Posterior cingulate gyrus (tissue), 11 donors: ENCODE measurements at regions not wholly inside any gene's neighbourhood (a gene's known extent, or its start where the extent isn't known, plus 50 kb on each side); places are given as distances from the start of the nearest gene placed in this dataset.
A peak's percentile ranks its signal among the peaks of the same experiment; 100 is the strongest.
"Not testable (repeated sequence)": the region's sequence is repeated elsewhere in the genome, so short reads cannot be mapped to it uniquely, and the experiment has no call there.

Source experiments
- DNase-seq, 10 donors: peaks; one replicate each; pipeline versions ENCODE4 v3.0.0 to v3.0.0-alpha.2; 2020 to 2021; ENCODE audit warnings: mixed read lengths in 3 of 10
- intact Hi-C: fragments of 100-400 bp; cut with DNase I; formaldehyde crosslinking; loops from one replicate; pipeline ENCODE4 v1.15.1; 2023

DNA sequence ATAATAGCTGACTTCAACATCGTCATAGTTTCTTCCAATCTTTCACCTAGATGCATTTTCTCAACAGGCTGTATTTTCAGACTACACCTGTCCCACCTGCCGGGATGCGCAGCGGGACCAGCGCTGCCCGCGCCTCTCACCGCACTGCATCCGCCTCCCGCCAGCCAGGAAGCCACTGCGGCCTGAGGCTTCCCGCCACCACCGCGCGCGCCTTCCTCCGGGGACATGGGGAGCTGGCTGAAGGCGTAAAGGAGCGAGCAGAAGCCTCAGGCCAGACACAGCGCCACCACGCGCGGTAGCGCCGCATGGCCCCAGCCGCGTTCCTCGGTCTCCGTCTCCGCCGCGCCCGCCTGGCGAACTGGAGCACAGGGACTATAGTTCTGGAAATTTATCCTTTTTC lies 135.7 kb upstream of the TEKT4 start:
- peak in 1 of 10 donors; percentile 64 for DNase-seq
- intact Hi-C loops = not testable (repeated sequence)

DNA sequence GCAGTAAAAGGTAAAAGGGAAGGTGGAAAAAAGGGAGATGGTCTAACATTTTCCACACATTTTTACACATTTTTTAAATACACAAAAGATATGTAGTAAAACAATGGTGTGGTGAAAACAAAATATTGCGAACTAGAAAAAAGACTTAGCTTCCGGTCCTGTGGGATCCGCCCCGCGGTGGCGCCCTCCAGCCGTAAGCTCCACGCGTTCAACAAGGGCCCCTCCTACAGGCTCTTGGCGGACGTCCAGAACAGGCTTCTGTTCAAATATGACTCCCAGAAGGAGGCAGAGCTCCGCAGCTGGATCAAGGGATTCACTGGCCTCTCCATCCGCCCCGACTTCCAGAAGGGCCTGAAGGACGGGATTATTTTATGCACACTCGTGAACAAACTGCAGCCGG lies 134.1 kb upstream of the TEKT4 start:
- intact Hi-C loops, DNase-seq: not testable (repeated sequence)

DNA sequence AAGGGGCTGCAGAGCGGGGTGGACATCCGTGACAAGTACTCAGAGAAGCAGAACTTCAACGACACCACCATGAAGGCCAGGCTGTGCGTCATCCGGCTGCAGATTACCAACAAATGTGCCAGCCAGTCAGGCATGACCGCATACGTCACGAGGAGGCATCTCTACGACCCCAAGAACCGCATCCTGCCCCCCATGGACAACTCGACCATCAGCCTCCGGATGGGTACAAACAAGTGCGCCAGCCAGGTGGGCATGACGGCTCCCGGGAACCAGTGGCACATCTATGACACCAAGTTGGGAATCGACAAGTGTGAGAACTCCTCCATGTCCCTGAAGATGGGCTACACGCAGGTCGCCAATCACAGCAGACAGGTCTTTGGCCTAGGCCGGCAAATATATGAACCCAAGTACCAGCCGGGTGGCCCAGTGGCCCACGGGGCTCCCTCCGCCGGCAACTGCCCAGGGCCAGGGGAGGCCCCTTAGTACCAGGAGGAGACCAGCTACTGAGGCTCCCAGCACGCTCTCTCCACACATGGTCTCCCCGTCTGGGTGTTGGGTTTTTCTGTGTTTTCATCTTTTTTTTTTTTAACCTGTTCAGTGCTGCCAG lies 133.4 kb upstream of the TEKT4 start:
- intact Hi-C loops = not testable (repeated sequence)
- DNase-seq = peak in 2 of 10 donors; percentile 50 to 54

DNA sequence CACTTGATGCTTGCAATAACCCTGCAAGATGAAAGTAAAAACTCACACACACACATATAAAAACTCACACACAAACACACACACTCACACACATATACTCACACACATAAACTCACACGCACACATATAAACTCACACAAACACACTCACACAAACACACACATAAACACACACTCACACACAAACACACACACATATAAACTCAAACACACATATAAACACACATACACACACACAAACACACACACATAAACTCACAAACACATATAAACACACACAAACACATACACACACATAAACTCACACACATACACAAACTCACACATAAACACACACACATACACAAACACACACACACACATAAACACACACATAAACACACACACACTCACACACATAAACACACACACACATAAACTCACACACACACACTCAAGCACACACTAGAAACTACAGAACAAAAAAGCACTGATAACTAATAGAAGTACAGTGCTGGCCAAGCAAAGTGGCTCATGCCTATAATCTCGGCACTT lies 117.7 kb upstream of the TEKT4 start:
- no peak for DNase-seq
- intact Hi-C loops = no loop called here

DNA sequence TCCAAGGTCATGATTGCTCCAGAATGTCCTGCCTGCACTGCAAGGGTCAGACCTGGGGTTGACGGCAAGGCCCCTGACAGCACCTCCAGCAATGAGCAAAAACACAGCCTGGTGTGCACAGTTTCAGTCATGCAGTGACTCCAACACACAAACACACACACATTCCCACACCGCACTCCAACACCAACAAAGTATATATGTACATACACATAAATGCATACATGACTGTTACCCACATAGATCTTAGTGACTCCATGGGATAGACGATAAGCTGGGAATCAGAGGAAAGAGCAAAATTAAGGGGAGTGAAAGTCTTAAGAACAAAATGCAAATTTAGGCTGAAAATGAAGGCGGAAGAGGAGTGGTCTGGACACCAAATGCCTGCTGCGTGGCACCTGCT lies 112.7 kb upstream of the TEKT4 start:
- no peak for DNase-seq
- intact Hi-C loops = no loop called here

DNA sequence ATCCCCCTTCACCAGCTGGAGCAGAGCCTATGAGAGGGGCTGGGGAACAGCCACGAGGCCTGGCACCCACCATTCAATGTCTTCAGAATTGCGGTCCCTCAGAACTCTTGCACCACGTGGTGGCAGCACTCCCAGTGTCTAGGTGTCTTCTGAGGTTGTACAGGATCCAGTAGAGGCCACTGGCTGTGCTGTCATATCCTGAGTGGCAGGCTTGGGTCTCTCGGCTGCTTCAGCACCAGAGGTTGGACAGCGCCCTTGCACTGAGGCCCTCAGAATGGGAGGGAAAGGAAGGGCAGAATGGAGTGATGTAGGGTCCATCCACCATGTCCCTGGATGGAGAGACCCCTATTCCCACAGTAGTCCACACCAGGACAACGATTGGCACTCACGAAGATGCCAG lies 112.0 kb upstream of the TEKT4 start:
- DNase-seq = no peak
- intact Hi-C loops = no loop called here

DNA sequence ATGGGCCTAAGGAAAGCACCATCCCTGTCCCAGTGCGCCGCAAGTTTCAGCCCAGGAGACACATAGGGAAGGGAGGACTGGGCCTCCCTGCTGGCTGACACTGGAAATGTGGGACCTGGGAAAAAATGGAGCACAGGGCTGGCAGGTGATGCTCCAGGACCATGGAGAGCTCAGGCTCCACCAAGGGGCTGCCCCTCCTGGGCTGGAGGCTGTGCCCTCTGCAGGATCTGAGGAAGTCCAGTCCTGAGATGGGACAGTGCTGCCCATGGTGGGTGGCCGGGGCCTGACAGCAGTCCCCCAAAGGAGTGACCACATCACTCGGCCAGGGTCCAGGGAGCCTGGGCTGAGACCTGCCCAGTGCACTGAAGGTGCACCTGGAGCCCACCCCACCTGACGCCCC lies 108.6 kb upstream of the TEKT4 start:
- peak in 1 of 10 donors; percentile 68 for DNase-seq

DNA sequence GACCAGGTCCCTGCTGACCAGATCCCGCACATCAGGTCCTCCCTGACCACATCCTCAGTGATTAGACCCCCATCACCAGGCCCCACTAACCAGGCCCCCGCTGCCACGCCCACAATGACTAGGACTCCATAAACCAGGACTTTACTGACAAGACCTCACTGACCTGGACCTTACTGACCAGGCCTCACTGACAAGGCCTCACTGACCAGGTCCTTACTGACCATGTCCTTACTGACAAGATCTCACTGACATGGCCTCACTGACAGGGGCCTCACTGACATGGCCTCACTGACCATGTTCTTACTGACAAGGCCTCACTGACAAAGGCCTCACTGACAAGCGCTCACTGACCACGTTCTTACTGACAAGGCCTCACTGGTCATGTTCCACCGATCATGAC lies 107.9 kb upstream of the TEKT4 start:
- peak in 1 of 10 donors; percentile 52 for DNase-seq
- intact Hi-C loops = no loop called here

More for the DNA sequence above, 108.6 kb upstream of the TEKT4 start:
- intact Hi-C loops = no loop called here

DNA sequence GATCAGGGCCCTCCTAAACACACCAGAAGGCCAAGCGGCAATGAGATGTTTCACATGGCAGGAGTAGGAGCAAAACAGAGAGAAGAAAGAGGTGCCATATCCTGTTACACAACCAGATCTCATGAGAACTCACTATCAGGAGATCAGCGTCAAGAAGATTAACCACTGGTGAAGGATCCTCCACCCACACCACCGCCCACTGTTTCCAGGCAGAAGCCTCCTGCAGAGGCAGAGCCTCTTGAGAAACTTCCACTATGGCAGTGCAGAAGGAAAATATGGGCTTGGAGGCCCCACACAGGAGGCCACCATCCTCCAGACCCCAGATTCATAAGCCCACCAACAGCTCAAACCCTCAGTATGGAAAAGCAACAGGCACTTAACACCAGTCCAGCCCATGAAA lies 106.9 kb upstream of the TEKT4 start:
- DNase-seq, intact Hi-C loops: not testable (repeated sequence)

DNA sequence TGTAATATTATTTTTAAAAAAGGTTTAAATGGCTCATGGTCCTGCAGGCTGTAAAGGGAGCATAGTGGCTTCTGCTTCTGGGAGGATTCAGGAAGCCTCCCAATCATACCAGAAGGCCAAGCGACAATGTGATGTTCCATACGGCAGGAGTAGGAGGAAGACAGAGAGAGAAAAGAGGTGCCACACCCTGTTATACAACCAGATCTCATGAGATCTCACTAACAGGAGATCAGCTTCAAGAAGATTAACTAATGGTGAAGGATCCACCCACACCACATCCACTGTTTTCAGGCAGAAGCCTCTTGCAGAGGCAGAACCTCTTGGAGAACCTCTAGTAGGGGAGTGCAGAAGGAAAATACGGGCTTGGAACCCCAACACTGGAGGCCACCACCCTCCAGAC lies 103.9 kb upstream of the TEKT4 start:
- intact Hi-C loops = no loop called here
- no peak for DNase-seq

DNA sequence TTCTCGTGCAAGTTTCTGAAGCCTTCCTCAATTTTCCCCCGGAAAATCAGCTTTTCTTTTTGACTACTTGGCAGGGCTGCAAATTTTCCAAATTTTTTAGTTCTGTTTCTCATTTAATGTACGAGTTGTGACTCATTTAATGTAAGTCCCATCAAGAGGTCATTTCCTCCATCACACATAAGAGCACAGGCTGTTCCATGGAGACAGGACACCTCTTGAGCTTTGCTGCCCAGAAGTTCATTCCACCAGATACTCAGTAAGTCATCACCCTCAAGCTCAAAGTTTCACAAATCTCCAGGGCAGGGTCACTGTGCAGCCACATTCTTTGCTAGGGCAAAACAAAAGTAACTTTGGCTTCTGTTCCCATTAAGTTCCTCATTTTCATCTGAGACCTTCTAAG lies 101.5 kb upstream of the TEKT4 start:
- no peak for DNase-seq
- intact Hi-C loops = no loop called here

DNA sequence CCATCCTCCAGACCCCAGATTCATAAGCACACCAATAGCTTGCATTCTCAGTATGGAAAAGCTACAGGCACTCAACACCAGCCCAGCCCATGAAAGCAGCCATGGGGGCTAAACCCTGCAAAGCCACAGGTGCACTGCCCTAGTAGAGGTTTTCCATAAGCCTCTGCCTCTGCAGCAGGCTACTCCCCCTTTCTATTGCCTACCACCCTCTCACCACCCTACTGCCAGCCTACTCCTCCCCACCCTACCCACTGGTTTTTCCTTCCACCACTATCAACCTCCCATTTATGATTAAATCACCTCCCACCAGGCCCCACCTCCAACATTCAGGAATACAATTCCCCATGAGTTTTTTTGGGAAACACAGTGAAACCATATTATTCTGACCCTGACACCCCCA lies 96.4 kb upstream of the TEKT4 start:
- intact Hi-C loops = no loop called here
- no peak for DNase-seq

DNA sequence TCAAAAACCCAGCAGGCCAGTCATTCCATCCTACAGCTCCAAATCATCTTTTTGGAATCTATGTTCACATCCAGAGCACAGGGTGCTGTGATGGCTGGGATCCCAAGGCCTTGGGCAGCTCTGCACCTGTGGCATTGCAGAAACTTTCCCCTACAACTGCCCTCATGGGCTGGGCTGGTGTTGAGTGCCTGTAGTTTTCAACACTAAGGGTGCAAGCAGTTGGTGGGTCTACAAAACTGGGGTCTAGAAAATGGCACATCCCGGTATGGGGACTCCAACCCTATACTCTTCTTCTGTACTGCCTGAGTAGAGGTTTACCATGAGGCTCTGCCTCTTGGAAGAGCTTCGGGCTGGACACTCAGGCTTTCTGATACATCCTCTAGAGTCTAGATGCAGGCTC lies 95.2 kb upstream of the TEKT4 start:
- no peak for DNase-seq
- intact Hi-C loops = no loop called here

DNA sequence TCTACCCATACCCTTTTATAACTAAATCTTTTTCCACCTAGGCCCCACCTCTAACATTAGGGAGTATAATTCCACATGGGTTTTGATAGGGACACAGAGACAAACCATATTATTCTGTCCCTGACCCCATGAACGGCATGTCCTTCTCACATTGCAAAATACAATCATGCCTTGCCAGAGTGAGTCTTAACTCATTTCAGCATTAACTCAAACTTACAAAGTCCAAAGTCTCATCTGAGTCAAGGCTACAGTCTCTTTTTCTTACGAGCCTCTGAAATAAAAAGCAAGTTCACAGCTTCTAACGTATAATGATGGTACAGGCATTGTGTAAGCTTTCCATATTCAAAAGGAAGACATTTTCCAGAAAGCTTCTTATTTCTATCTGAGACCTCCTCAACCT lies 86.1 kb upstream of the TEKT4 start:
- intact Hi-C loops, DNase-seq: not testable (repeated sequence)

DNA sequence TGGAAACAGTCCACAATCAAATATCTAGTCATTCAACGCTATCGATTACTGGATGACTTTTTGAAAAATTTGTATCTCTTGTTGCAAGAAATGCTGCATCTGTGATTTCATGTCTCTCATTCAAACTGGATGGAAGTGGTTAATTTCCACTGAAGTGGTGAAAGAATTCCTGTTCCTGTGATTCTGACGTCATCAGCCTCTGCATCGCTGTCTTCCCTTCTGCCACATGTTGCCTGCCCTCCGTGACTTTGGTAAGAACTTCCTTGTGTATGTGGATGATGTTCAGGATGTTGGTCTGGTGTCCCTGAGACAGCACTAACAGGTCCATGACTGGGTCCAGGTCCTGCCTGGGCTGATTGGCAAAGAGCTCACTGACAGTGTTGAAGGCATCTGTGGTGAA lies 84.8 kb upstream of the TEKT4 start:
- intact Hi-C loops, DNase-seq: not testable (repeated sequence)

DNA sequence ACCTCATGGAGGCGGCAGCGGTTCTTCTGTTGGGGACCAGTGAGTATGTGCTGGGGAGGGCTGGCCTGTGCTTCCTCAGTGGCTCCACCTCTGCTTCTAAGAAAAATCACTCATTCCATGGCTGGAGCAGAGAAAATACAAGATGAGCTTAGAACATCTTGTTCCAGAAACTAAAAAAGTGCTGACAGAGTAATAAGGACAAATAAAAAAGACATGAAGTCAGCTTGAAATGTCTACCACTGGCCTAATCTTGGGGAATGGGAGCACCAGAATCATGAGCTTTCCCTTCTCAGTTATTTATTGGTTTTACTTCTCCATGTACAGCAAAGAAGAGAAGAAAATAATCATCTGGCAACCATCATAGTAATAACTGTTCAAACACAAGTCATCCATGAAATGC lies 81.1 kb upstream of the TEKT4 start:
- DNase-seq, intact Hi-C loops: not testable (repeated sequence)

DNA sequence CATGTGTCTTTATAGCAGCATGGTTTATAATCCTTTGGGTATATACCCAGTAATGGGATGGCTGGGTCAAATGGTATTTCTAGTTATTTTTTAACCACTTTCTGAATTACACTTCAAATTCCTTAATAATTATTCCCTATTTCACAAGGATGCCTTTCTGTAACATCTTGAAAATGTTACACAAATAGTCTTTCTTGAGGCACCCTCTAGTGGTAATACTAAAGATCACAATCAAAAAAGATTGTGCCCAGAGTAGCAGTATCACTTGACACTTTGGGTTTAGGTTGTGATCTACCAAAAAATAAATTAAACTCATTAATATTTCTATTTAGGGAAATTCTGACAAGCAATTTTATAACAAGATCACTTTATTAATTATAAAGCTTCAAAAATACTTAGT lies 74.0 kb upstream of the TEKT4 start:
- DNase-seq, intact Hi-C loops: not testable (repeated sequence)
